ENCODE measurements at regions not wholly inside any gene's neighbourhood (a gene's known extent, or its start where the extent isn't known, plus 50 kb on each side); places are given as distances from the start of the nearest gene placed in this dataset.

DNA sequence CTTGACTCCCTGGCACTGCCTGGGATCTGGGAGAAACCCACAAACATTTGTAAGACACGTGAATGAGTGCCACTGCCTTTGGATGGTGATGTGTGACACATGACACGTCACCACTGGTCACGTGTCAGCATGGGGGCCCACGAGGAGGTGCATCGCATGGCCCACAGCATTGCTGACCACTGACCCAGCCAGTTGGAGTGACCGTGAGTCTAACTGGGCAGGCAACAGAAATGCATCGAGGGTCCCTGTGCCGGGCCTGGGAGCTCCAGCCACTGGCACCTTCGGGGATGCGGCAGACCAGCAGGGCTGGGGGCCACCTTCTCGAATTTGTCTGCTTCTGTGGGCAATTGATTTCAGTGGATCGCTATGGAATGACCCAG is 121.9 kb upstream of the HDAC4 start:
- TF ChIP-seq, protein P1, sequence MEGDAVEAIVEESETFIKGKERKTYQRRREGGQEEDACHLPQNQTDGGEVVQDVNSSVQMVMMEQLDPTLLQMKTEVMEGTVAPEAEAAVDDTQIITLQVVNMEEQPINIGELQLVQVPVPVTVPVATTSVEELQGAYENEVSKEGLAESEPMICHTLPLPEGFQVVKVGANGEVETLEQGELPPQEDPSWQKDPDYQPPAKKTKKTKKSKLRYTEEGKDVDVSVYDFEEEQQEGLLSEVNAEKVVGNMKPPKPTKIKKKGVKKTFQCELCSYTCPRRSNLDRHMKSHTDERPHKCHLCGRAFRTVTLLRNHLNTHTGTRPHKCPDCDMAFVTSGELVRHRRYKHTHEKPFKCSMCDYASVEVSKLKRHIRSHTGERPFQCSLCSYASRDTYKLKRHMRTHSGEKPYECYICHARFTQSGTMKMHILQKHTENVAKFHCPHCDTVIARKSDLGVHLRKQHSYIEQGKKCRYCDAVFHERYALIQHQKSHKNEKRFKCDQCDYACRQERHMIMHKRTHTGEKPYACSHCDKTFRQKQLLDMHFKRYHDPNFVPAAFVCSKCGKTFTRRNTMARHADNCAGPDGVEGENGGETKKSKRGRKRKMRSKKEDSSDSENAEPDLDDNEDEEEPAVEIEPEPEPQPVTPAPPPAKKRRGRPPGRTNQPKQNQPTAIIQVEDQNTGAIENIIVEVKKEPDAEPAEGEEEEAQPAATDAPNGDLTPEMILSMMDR (IDR thresholded peaks at IDR 0.05; ENCODE audit: poor library complexity, severe bottlenecking): no peak
- ATAC-seq (ENCODE audit: low read depth) (no peak), DNase-seq (ENCODE audit: low spot score) (no peak)
- Histone ChIP-seq H3K36me3 (ENCODE audit: low read depth) (no peaks in the 10 kb centered on the region), H3K4me1 (ENCODE audit: insufficient read depth, poor library complexity, severe bottlenecking) (no peaks in the 10 kb centered on the region), H3K27ac (ENCODE audit: poor library complexity, severe bottlenecking) (no peak overlapping the region), H3K27me3 (ENCODE audit: insufficient read depth, poor library complexity, severe bottlenecking) (no peaks in the 10 kb centered on the region), H3K4me3 (ENCODE audit: severe bottlenecking) (no peak overlapping the region), H3K9me3 (ENCODE audit: severe bottlenecking) (no peaks in the 10 kb centered on the region)

DNA sequence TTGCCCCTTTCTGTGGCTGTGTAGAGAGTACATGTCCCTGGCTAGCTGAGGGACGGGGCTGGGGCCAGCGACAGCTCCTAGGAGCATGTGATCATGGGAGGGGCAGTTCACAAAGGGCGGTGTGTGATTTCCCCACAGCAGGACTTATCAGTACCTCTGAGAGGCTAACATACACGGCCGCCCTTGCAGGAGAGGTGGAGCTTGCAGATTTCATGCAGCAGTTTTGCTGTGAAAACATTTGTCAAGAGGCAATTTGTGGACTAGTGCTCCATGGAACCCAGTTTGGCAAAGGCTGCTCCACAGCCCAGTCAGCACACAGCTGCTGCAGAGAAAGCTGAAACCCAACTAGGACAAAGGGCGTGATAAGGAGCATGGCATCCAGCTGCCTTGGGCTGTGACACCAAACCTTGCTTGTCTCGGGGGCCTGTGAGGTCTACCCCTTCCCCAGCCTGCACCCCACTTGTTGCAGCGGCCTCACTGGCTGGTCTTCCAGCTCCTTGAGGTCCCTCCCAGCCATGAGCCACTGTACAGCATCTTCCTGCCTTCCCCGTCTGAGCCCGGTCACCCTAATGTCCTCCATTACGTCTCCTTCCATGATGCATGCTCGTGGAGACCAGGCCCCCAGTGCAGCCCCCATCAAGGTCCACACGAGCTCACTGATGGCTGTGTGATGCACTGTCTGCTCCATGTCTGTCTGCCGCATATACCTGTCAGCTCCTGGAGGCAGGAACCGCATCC is 121.4 kb upstream of the HDAC4 start:
- no peak overlapping the region for H3K27ac ChIP-seq (ENCODE audit: poor library complexity, severe bottlenecking)
- no peak overlapping the region for H3K4me3 ChIP-seq (ENCODE audit: severe bottlenecking)
- no peaks in the 10 kb centered on the region for H3K4me1 ChIP-seq (ENCODE audit: insufficient read depth, poor library complexity, severe bottlenecking)
- ATAC-seq (ENCODE audit: low read depth) (no peak), DNase-seq (ENCODE audit: low spot score) (no peak)
- H3K36me3 ChIP-seq (ENCODE audit: low read depth): no peaks in the 10 kb centered on the region
- TF ChIP-seq, protein P1 (IDR thresholded peaks at IDR 0.05; ENCODE audit: poor library complexity, severe bottlenecking): no peak
- no peaks in the 10 kb centered on the region for H3K27me3 ChIP-seq (ENCODE audit: insufficient read depth, poor library complexity, severe bottlenecking)
- H3K9me3 ChIP-seq (ENCODE audit: severe bottlenecking): no peaks in the 10 kb centered on the region

DNA sequence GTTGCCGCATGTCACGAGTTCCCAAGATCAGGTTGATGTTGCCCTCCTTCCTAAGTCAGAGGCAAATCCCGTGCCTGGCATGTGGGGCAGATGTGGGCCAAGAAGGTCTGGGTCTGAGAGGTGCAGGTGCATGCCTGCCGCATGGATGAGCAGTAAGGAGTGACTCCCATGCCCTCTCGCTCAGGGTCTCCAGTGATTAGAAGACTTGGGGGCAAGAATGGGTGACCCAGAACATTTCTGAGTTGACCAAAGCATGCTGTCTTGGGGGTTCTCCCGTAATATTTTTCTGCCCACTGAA is 120.6 kb upstream of the HDAC4 start:
- no peak overlapping the region for H3K4me3 ChIP-seq (ENCODE audit: severe bottlenecking)
- no peaks in the 10 kb centered on the region for H3K9me3 ChIP-seq (ENCODE audit: severe bottlenecking)
- H3K4me1 ChIP-seq (ENCODE audit: insufficient read depth, poor library complexity, severe bottlenecking): no peaks in the 10 kb centered on the region
- ATAC-seq (ENCODE audit: low read depth): no peak
- no peak for DNase-seq (ENCODE audit: low spot score)
- H3K27ac ChIP-seq (ENCODE audit: poor library complexity, severe bottlenecking): no peak overlapping the region
- TF ChIP-seq, protein P1 (IDR thresholded peaks at IDR 0.05; ENCODE audit: poor library complexity, severe bottlenecking): no peak
- H3K27me3 ChIP-seq (ENCODE audit: insufficient read depth, poor library complexity, severe bottlenecking): no peaks in the 10 kb centered on the region
- H3K36me3 ChIP-seq (ENCODE audit: low read depth): no peaks in the 10 kb centered on the region

DNA sequence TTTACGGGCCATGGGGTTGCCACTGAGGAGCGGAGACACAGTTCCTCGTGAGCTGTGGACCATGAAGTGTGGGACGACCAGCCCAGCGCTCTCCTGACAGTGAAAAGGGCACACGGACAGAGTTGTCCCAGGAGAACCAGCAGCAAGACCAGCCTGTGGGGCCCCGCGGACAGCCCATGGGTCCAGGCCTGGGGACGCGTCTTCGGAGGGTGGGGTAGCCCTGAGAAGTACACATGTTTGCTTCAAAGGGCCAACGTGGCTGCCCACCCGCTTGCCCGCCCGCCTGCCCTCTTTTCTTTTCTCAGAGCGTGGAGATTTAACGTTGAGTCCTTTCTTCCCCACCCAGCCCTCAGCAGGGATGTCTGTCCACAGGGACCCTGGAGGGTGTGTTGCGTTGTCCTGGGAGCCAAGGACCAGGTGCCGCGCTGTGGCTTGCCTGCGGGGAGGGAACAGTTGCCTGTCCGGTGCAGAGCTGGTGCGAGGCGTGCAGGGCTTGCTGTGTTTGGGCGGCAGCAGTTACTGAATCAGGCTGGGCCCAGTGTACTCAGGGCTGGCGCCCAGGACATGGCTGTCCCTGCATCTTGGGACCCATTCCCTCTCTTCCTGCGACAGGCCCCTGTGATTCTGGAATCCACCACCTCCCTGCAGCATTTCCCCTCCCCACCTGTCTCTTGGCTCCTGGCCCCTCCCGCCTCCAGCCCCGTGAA is 120.1 kb upstream of the HDAC4 start:
- TF ChIP-seq, protein P1 (IDR thresholded peaks at IDR 0.05; ENCODE audit: poor library complexity, severe bottlenecking): no peak
- H3K36me3 ChIP-seq (ENCODE audit: low read depth): no peaks in the 10 kb centered on the region
- no peaks in the 10 kb centered on the region for H3K27me3 ChIP-seq (ENCODE audit: insufficient read depth, poor library complexity, severe bottlenecking)
- H3K27ac ChIP-seq (ENCODE audit: poor library complexity, severe bottlenecking): no peak overlapping the region
- DNase-seq (ENCODE audit: low spot score): no peak
- H3K4me1 ChIP-seq (ENCODE audit: insufficient read depth, poor library complexity, severe bottlenecking): no peaks in the 10 kb centered on the region
- H3K9me3 ChIP-seq (ENCODE audit: severe bottlenecking): no peaks in the 10 kb centered on the region
- no peak overlapping the region for H3K4me3 ChIP-seq (ENCODE audit: severe bottlenecking)
- no peak for ATAC-seq (ENCODE audit: low read depth)
